ENCODE measurements at regions not wholly inside any gene's neighbourhood (a gene's known extent, or its start where the extent isn't known, plus 50 kb on each side); places are given as distances from the start of the nearest gene placed in this dataset.

- Histone ChIP-seq H3K4me3 (no peak overlapping the region), H3K9me3 (no peaks in the 10 kb centered on the region; the same call in 1 of the 2 replicates), H3K27me3 (ENCODE audit: low read depth) (no peaks in the 10 kb centered on the region), H3K36me3 (replicated peaks) (no peaks in the 10 kb centered on the region), H3K4me1 (no peaks in the 10 kb centered on the region)
- in situ Hi-C loops (cut with MboI; ENCODE audit: low sequenced_read_pairs) = no loop called here
- DNase-seq (ENCODE audit: low spot score in 2 of 2) = no peak
Measured at GRCh38 chr18:38047820-38048219, 482.2 kb upstream of the CELF4 start.

- Histone ChIP-seq H3K36me3 (replicated peaks) (no peaks in the 10 kb centered on the region), H3K4me3 (no peak overlapping the region), H3K4me1 (no peaks in the 10 kb centered on the region), H3K27me3 (ENCODE audit: low read depth) (no peaks in the 10 kb centered on the region), H3K9me3 (no peaks in the 10 kb centered on the region; the same call in 1 of the 2 replicates)
- in situ Hi-C loops (cut with MboI; ENCODE audit: low sequenced_read_pairs) = no loop called here
- no peak for DNase-seq (ENCODE audit: low spot score in 2 of 2)
Measured at GRCh38 chr18:38046651-38047050, 481.1 kb upstream of the CELF4 start.

GRCh38 chr18:38045845-38046244 lies 480.2 kb upstream of the CELF4 start:
- in situ Hi-C loops (cut with MboI; ENCODE audit: low sequenced_read_pairs) = no loop called here
- Histone ChIP-seq H3K4me3 (no peak overlapping the region), H3K9me3 (no peaks in the 10 kb centered on the region; the same call in 1 of the 2 replicates), H3K4me1 (no peaks in the 10 kb centered on the region), H3K27me3 (ENCODE audit: low read depth) (no peaks in the 10 kb centered on the region), H3K36me3 (replicated peaks) (no peaks in the 10 kb centered on the region)
- no peak for DNase-seq (ENCODE audit: low spot score in 2 of 2)

GRCh38 chr18:38042211-38042890 lies 476.8 kb upstream of the CELF4 start:
- in situ Hi-C loops (cut with MboI; ENCODE audit: low sequenced_read_pairs) = no loop called here

DNA sequence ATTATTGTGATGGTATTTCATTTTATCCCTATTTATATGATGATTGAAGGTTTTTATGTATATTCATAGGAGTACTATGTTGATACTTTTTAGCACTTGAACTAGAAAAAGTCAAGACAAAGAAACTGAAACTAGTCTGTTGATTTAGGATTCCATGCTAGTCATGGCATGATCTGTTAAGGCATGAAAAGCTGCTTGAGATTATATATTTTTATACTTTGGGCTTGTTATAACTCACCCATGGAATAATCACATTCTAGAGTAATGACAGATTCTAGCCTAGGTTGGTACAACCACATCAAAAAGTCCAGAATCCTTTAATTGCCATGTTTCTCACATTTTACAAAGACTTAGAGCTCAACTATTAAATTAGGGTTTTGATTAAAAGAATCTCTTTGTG lies 472.6 kb upstream of the CELF4 start:
- Histone ChIP-seq H3K4me1 (no peaks in the 10 kb centered on the region), H3K36me3 (replicated peaks) (no peaks in the 10 kb centered on the region), H3K4me3 (no peak overlapping the region), H3K9me3 (no peaks in the 10 kb centered on the region), H3K27me3 (ENCODE audit: low read depth) (no peaks in the 10 kb centered on the region)
- DNase-seq (ENCODE audit: low spot score in 2 of 2) = no peak
- in situ Hi-C loops (cut with MboI; ENCODE audit: low sequenced_read_pairs) = no loop called here

More at GRCh38 chr18:38042211-38042890, 476.8 kb upstream of the CELF4 start:
- Histone ChIP-seq H3K27me3 (ENCODE audit: low read depth) (no peaks in the 10 kb centered on the region), H3K4me1 (no peaks in the 10 kb centered on the region), H3K9me3 (no peaks in the 10 kb centered on the region), H3K4me3 (no peak overlapping the region), H3K36me3 (replicated peaks) (no peaks in the 10 kb centered on the region)
- DNase-seq (ENCODE audit: low spot score in 2 of 2) = no peak

GRCh38 chr18:38035193-38035592 lies 469.6 kb upstream of the CELF4 start:
- no peak for DNase-seq (ENCODE audit: low spot score in 2 of 2)
- Histone ChIP-seq H3K36me3 (replicated peaks) (no peaks in the 10 kb centered on the region), H3K4me3 (no peak overlapping the region), H3K9me3 (no peaks in the 10 kb centered on the region), H3K4me1 (no peaks in the 10 kb centered on the region), H3K27me3 (ENCODE audit: low read depth) (no peaks in the 10 kb centered on the region)
- in situ Hi-C loops (cut with MboI; ENCODE audit: low sequenced_read_pairs) = no loop called here

- in situ Hi-C loops (cut with MboI; ENCODE audit: low sequenced_read_pairs) = no loop called here
- Histone ChIP-seq H3K4me3 (no peak overlapping the region), H3K9me3 (no peaks in the 10 kb centered on the region), H3K4me1 (no peaks in the 10 kb centered on the region), H3K27me3 (ENCODE audit: low read depth) (no peaks in the 10 kb centered on the region), H3K36me3 (replicated peaks) (no peaks in the 10 kb centered on the region)
- no peak for DNase-seq (ENCODE audit: low spot score in 2 of 2)
Measured at GRCh38 chr18:38033282-38033681, 467.7 kb upstream of the CELF4 start.

GRCh38 chr18:38032516-38032915 lies 466.9 kb upstream of the CELF4 start:
- Histone ChIP-seq H3K36me3 (replicated peaks) (no peaks in the 10 kb centered on the region), H3K4me1 (no peaks in the 10 kb centered on the region), H3K4me3 (no peak overlapping the region), H3K9me3 (no peaks in the 10 kb centered on the region), H3K27me3 (ENCODE audit: low read depth) (no peaks in the 10 kb centered on the region)
- DNase-seq (ENCODE audit: low spot score in 2 of 2) = no peak
- in situ Hi-C loops (cut with MboI; ENCODE audit: low sequenced_read_pairs) = no loop called here

GRCh38 chr18:38028946-38029345 lies 463.3 kb upstream of the CELF4 start:
- DNase-seq (ENCODE audit: low spot score in 2 of 2) = no peak
- in situ Hi-C loops (cut with MboI; ENCODE audit: low sequenced_read_pairs) = no loop called here
- Histone ChIP-seq H3K4me3 (no peak overlapping the region), H3K36me3 (replicated peaks) (no peaks in the 10 kb centered on the region), H3K9me3 (no peaks in the 10 kb centered on the region), H3K27me3 (ENCODE audit: low read depth) (no peaks in the 10 kb centered on the region), H3K4me1 (no peaks in the 10 kb centered on the region)

DNA sequence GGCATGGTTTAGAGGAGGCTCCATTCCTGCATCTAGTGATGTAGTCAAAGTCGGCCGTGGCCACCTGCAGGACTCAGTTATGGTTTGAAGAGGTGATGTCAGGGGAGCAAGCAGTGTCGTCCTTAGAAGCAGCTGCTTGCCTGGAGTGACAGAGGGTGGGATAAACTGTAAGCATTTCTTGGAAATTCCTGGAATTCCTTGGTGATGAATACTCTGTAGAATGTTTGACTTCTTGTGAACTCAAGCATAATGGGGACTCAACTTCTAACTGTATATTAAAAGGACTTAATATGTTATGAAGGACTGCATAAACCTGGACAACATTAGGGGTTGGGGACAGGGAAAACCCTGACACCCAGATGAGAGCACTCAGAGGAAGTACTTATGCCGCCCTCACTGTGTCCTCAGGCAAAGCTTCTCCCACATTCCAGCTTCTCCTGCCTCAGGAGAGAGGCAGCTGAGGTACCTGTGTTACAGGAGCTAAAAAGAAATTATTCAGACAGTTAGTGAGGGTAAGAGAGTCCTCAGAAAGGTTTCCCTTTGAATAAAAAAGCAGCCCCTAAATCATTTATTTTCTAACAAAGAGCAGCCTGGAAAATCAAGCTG lies 459.9 kb upstream of the CELF4 start:
- in situ Hi-C loops (cut with MboI; ENCODE audit: low sequenced_read_pairs) = no loop called here
- H3K9me3 ChIP-seq = no peaks in the 10 kb centered on the region
- H3K27me3 ChIP-seq (ENCODE audit: low read depth) = no peaks in the 10 kb centered on the region
- H3K4me1 ChIP-seq = no peaks in the 10 kb centered on the region
- H3K36me3 ChIP-seq (replicated peaks) = no peaks in the 10 kb centered on the region
- H3K4me3 ChIP-seq = no peak overlapping the region
- no peak for DNase-seq (ENCODE audit: low spot score in 2 of 2)

DNA sequence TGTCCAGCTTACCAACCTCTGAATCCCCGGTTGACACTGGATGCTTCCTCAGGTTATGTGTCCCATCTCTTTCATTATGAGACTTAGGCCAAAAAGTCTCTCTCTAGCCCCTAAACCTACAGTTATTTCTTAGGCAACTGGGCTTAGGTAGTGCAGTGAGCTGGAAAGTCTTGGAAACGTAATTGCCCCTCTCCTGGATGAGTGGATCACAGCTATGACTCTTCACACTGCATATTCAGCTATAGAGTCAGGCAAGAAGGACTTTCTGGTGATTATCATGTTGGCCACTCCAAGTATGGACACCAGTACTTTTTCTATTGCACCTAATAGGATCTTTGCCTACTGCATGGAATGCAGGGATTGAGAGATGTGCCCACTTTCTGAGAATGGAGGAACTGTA lies 458.3 kb upstream of the CELF4 start:
- no peak for DNase-seq (ENCODE audit: low spot score in 2 of 2)
- Histone ChIP-seq H3K27me3 (ENCODE audit: low read depth) (no peaks in the 10 kb centered on the region), H3K9me3 (no peaks in the 10 kb centered on the region), H3K4me1 (no peaks in the 10 kb centered on the region), H3K36me3 (replicated peaks) (no peaks in the 10 kb centered on the region), H3K4me3 (no peak overlapping the region)
- in situ Hi-C loops (cut with MboI; ENCODE audit: low sequenced_read_pairs) = no loop called here

- no peaks in the 10 kb centered on the region for H3K27me3 ChIP-seq (ENCODE audit: low read depth)
- in situ Hi-C loops (cut with MboI; ENCODE audit: low sequenced_read_pairs) = no loop called here
- no peak overlapping the region for H3K4me3 ChIP-seq
- no peaks in the 10 kb centered on the region for H3K9me3 ChIP-seq
- no peaks in the 10 kb centered on the region for H3K36me3 ChIP-seq (replicated peaks)
- no peaks in the 10 kb centered on the region for H3K4me1 ChIP-seq
- no peak for DNase-seq (ENCODE audit: low spot score in 2 of 2)
Measured at GRCh38 chr18:38022234-38022633, 456.6 kb upstream of the CELF4 start.

DNA sequence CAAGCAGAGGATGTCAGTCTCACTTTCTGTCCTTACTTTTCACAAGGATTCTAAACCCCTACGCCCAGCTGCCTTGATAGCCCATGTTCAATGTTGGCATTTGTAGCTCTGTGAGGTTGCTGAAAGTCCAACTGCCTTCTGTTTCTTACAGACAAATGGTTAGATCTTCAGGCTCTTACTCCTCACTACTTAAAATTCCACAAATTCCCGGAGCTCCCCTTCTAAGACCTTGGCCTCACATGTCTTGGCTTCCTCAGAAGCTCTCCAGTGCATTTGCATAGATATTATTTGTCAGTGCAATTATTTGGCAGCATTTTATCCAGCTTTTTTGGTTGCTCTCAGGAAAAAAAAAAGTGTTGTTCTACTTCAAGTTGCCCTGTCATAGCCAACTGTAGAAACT lies 453.7 kb upstream of the CELF4 start:
- Histone ChIP-seq H3K4me1 (no peaks in the 10 kb centered on the region), H3K27me3 (ENCODE audit: low read depth) (no peaks in the 10 kb centered on the region), H3K36me3 (replicated peaks) (no peaks in the 10 kb centered on the region), H3K9me3 (no peaks in the 10 kb centered on the region), H3K4me3 (no peak overlapping the region)
- in situ Hi-C loops (cut with MboI; ENCODE audit: low sequenced_read_pairs) = no loop called here
- no peak for DNase-seq (ENCODE audit: low spot score in 2 of 2)

- H3K27me3 ChIP-seq (ENCODE audit: low read depth) = no peaks in the 10 kb centered on the region
- H3K36me3 ChIP-seq (replicated peaks) = no peaks in the 10 kb centered on the region
- no peak overlapping the region for H3K4me3 ChIP-seq
- no peaks in the 10 kb centered on the region for H3K9me3 ChIP-seq
- in situ Hi-C loops (cut with MboI; ENCODE audit: low sequenced_read_pairs) = no loop called here
- DNase-seq (ENCODE audit: low spot score in 2 of 2) = no peak
- no peaks in the 10 kb centered on the region for H3K4me1 ChIP-seq
Measured at GRCh38 chr18:38010971-38011857, 445.6 kb upstream of the CELF4 start.
